H1 (cell line): ENCODE measurements at regions not wholly inside any gene's neighbourhood (a gene's known extent, or its start where the extent isn't known, plus 50 kb on each side); places are given as distances from the start of the nearest gene placed in this dataset.

Experiments used
- CTCF ChIA-PET: fragments of 300-600 bp; sonication (Branson Sonifier 250); formaldehyde crosslinking; loops from one replicate; lab custom pipeline; 2021; ENCODE audit not compliant: partially characterized antibody; lab: Charles Lee
- POLR2A ChIA-PET: fragments of 300-600 bp; sonication (Branson Sonifier 250); formaldehyde crosslinking; loops from one replicate; lab custom pipeline; 2021; ENCODE audit warnings: inconsistent platforms; ENCODE audit not compliant: partially characterized antibody; lab: Charles Lee
- DNase-seq, 2 experiments: peaks; one replicate each; pipeline versions ENCODE4 v3.0.0 to v3.0.0-alpha.2; 2010 to 2022; ENCODE audit warnings: low spot score in 2 of 2, low read depth in 1 of 2, mixed read lengths in 1 of 2
- FAIRE-seq: peaks from 2 replicates; lab custom pipeline; 2011; peaks lifted over from hg19 to GRCh38; lab: Jason Lieb, UNC
- H2AFZ ChIP-seq: 2 replicates; pipeline ENCODE4 v1.8.1; 2012; ENCODE audit warnings: low read length, inconsistent platforms
- H2AK5ac ChIP-seq: 2 replicates; pipeline ENCODE4 v1.6.1; 2013; ENCODE audit warnings: low read depth, low read length
- H2BK120ac ChIP-seq: replicated peaks from 2 replicates; pipeline ENCODE3; 2013; ENCODE audit warnings: low read depth, low read length, inconsistent platforms
- H2BK12ac ChIP-seq: 2 replicates; pipeline ENCODE4 v1.6.1; 2013; ENCODE audit warnings: low read depth, low read length
- H2BK15ac ChIP-seq: 2 replicates; pipeline ENCODE4 v1.6.1; 2013; ENCODE audit warnings: low read length
- H2BK20ac ChIP-seq: 2 replicates; pipeline ENCODE4 v1.6.1; 2013; ENCODE audit warnings: low read length
- H2BK5ac ChIP-seq: 2 replicates; pipeline ENCODE4 v1.6.1; 2013; ENCODE audit warnings: low read depth, low read length
- H3K14ac ChIP-seq: 2 replicates; pipeline ENCODE4 v1.6.1; 2013; ENCODE audit warnings: inconsistent platforms; ENCODE audit not compliant: insufficient read length
- H3K18ac ChIP-seq: 2 replicates; pipeline ENCODE4 v1.6.1; 2013; ENCODE audit warnings: low read length; ENCODE audit errors: extremely low read depth
- H3K23ac ChIP-seq: 2 replicates; pipeline ENCODE4 v1.6.1; 2013; ENCODE audit warnings: inconsistent platforms; ENCODE audit not compliant: insufficient read length
- H3K23me2 ChIP-seq: 2 replicates; pipeline ENCODE4 v1.6.1; 2013; ENCODE audit warnings: low read depth, low read length
- H3K27ac ChIP-seq: 2 replicates; pipeline ENCODE4 v1.6.1; 2011; ENCODE audit warnings: low read depth, low read length, inconsistent platforms
- H3K27me3 ChIP-seq, 4 experiments: replicated peaks in 1 of 4; 1 replicate in 1 of 4; 2 replicates in 3 of 4; pipeline versions ENCODE4 v1.6.1 to v1.8.1; 2011 to 2013; ENCODE audit warnings: low read length in 3 of 4, mild to moderate bottlenecking in 3 of 4, inconsistent platforms in 2 of 4, mixed read lengths in 2 of 4, moderate library complexity in 1 of 4; ENCODE audit not compliant: control insufficient read depth in 3 of 4, insufficient read depth in 3 of 4; ENCODE audit errors: extremely low read depth in 1 of 4
- H3K36me3 ChIP-seq, 4 experiments: 2 replicates each; pipeline versions ENCODE4 v1.6.1 to v1.8.1; 2011 to 2013; ENCODE audit warnings: mild to moderate bottlenecking in 4 of 4, low read length in 3 of 4, moderate library complexity in 2 of 4, control low read depth in 1 of 4, inconsistent platforms in 1 of 4; ENCODE audit not compliant: insufficient read depth in 4 of 4, control insufficient read depth in 2 of 4
- H3K4ac ChIP-seq: replicated peaks from 2 replicates; pipeline ENCODE3; 2013; ENCODE audit warnings: low read length, low read depth, mixed read lengths, inconsistent platforms; ENCODE audit not compliant: insufficient read length
- H3K4me1 ChIP-seq, 4 experiments: replicated peaks in 1 of 4; 1 replicate in 1 of 4; 2 replicates in 3 of 4; pipeline versions ENCODE4 v1.6.1 to v1.8.1; 2011 to 2013; ENCODE audit warnings: low read length in 3 of 4, inconsistent platforms in 2 of 4, mixed read lengths in 1 of 4; ENCODE audit not compliant: insufficient read depth in 4 of 4, control insufficient read depth in 3 of 4
- H3K4me2 ChIP-seq, 2 experiments: 2 replicates each; pipeline versions ENCODE4 v1.6.1 to v1.8.1; 2011 to 2013; ENCODE audit warnings: low read depth in 2 of 2, low read length in 2 of 2, control low read depth in 1 of 2, inconsistent platforms in 1 of 2, mild to moderate bottlenecking in 1 of 2; ENCODE audit not compliant: insufficient read depth in 1 of 2
- H3K4me3 ChIP-seq, 4 experiments: fragments of 200-600, 300-600 bp in 1 of 4; sonication (generic), shearing (Covaris generic), sonication (Bioruptor Twin) in 1 of 4; 2 replicates each; pipeline versions ENCODE4 v1.5.1 to v1.8.1; 2011 to 2016; ENCODE audit warnings: low read length in 4 of 4, low read depth in 3 of 4, control low read depth in 2 of 4, inconsistent platforms in 2 of 4, mild to moderate bottlenecking in 2 of 4, mixed read lengths in 1 of 4, moderate library complexity in 1 of 4; ENCODE audit not compliant: insufficient read depth in 2 of 4; ENCODE audit errors: extremely low read depth in 1 of 4
- H3K56ac ChIP-seq: replicated peaks from 2 replicates; pipeline ENCODE3; 2013; ENCODE audit warnings: low read depth, mild to moderate bottlenecking, mixed read lengths, low read length, inconsistent platforms; ENCODE audit not compliant: insufficient read length
- H3K79me1 ChIP-seq: 2 replicates; pipeline ENCODE4 v1.6.1; 2013; ENCODE audit warnings: low read depth, low read length, control low read depth
- H3K79me2 ChIP-seq, 2 experiments: 2 replicates each; pipeline versions ENCODE4 v1.6.1 to v1.8.1; 2012 to 2013; ENCODE audit warnings: low read length in 2 of 2, mild to moderate bottlenecking in 2 of 2, inconsistent platforms in 1 of 2; ENCODE audit not compliant: insufficient read depth in 2 of 2, control insufficient read depth in 1 of 2
- H3K9ac ChIP-seq, 4 experiments: replicated peaks in 1 of 4; 1 replicate in 1 of 4; 2 replicates in 3 of 4; pipeline versions ENCODE4 v1.6.1 to v1.8.1; 2011 to 2013; ENCODE audit warnings: low read depth in 3 of 4, low read length in 3 of 4, control low read depth in 2 of 4, mild to moderate bottlenecking in 2 of 4, moderate library complexity in 2 of 4, inconsistent platforms in 1 of 4; ENCODE audit errors: extremely low read depth in 1 of 4
- H3K9me3 ChIP-seq, 2 experiments: 2 replicates each; pipeline versions ENCODE4 v1.6.1 to v1.8.1; 2012 to 2013; ENCODE audit warnings: mild to moderate bottlenecking in 2 of 2, moderate library complexity in 2 of 2, control low read depth in 1 of 2, inconsistent platforms in 1 of 2, low read depth in 1 of 2, low read length in 1 of 2, mixed read lengths in 1 of 2; ENCODE audit not compliant: insufficient read depth in 2 of 2
- H4K20me1 ChIP-seq, 2 experiments: replicated peaks in 1 of 2; 2 replicates each; pipeline versions ENCODE3 to v1.8.1; 2011 to 2013; ENCODE audit warnings: inconsistent platforms in 2 of 2, low read length in 2 of 2, mild to moderate bottlenecking in 1 of 2; ENCODE audit not compliant: insufficient read depth in 2 of 2, control insufficient read depth in 1 of 2
- H4K5ac ChIP-seq: 2 replicates; pipeline ENCODE4 v1.6.1; 2013; ENCODE audit warnings: low read length, low read depth, mixed read lengths, inconsistent platforms; ENCODE audit not compliant: insufficient read length
- H4K8ac ChIP-seq: 2 replicates; pipeline ENCODE4 v1.8.0; 2013; ENCODE audit warnings: mild to moderate bottlenecking, moderate library complexity, low read length, inconsistent platforms; ENCODE audit not compliant: insufficient read depth; ENCODE audit errors: extremely low read depth
- H4K91ac ChIP-seq: replicated peaks from 2 replicates; pipeline ENCODE3; 2013; ENCODE audit warnings: low read length, mixed read lengths, inconsistent platforms; ENCODE audit not compliant: insufficient read length
- CBX8 ChIP-seq: fragments of 300-800, 300-1000 bp; sonication (generic); IDR thresholded peaks from 2 replicates; pipeline ENCODE4 v1.7.1; 2016; ENCODE audit warnings: low read depth, low read length, borderline replicate concordance
- GTF2F1 ChIP-seq: IDR thresholded peaks from 2 replicates; pipeline ENCODE4 v1.6.1; 2012; ENCODE audit warnings: low read depth, low read length, improper control_type of control experiment, borderline replicate concordance
- KDM5A ChIP-seq: fragments of 200-600 bp; IDR thresholded peaks from 2 replicates; pipeline ENCODE4 v1.7.1; 2012; ENCODE audit warnings: mild to moderate bottlenecking, low read length, inconsistent platforms, mixed read lengths
- MAFK ChIP-seq: IDR thresholded peaks from 2 replicates; pipeline ENCODE4 v1.6.1; 2012; ENCODE audit warnings: low read depth, mild to moderate bottlenecking, improper control_type of control experiment, low read length
- PHF8 ChIP-seq: fragments of 200-600 bp; sonication (generic); conservative IDR thresholded peaks from 2 replicates; pipeline ENCODE4 v1.7.1; 2012; ENCODE audit warnings: low read depth, mild to moderate bottlenecking, inconsistent platforms, low read length, moderate library complexity
- RBBP5 ChIP-seq: IDR thresholded peaks from 2 replicates; pipeline ENCODE4 v1.7.1; 2012; ENCODE audit warnings: low read depth, mild to moderate bottlenecking, inconsistent platforms, low read length, moderate library complexity, borderline replicate concordance
- RNF2 ChIP-seq: fragments of 200-900, 300-1000 bp; sonication (generic); IDR thresholded peaks from 2 replicates; pipeline ENCODE4 v1.7.1; 2016; ENCODE audit warnings: borderline replicate concordance, low read depth, mild to moderate bottlenecking, antibody characterized with exemption, low read length; ENCODE audit not compliant: poor library complexity, severe bottlenecking; ENCODE audit errors: missing control alignments
- USF2 ChIP-seq: IDR thresholded peaks from 2 replicates; pipeline ENCODE4 v1.6.1; 2011; ENCODE audit warnings: low read length, improper control_type of control experiment
- WGBS, 2 experiments: shearing (Covaris generic) in 1 of 2; methylation state at CpG; one replicate each; pipeline versions ENCODE4 v1.1.6 to v1.1.7; 2013 to 2015; ENCODE audit warnings: low lambda C conversion rate in 2 of 2, mixed read lengths in 2 of 2, inconsistent platforms in 1 of 2, low coverage in 1 of 2, missing lambda C conversion rate in 1 of 2; ENCODE audit not compliant: insufficient replicate concordance in 2 of 2, insufficient coverage in 1 of 2, insufficient read length in 1 of 2; ENCODE audit errors: extremely low coverage in 1 of 2, missing lambda C conversion rate in 1 of 2; 5-methylcytosine and 5-hydroxymethylcytosine counted together

- no peak for TF ChIP-seq RBBP5
- TF ChIP-seq RNF2, result no peak
- TF ChIP-seq MAFK, result no peak
- TF ChIP-seq GTF2F1, result no peak
- TF ChIP-seq PHF8, result no peak
- TF ChIP-seq USF2, result no peak
- no peak for TF ChIP-seq CBX8
- no peak for TF ChIP-seq KDM5A
- H3K79me2 ChIP-seq, result no peaks in the 10 kb centered on the region
Measured at GRCh38 chr7:10266976-10267375, 706.7 kb upstream of the PHF14 start.

More at GRCh38 chr7:10266976-10267375, 706.7 kb upstream of the PHF14 start:
- Histone ChIP-seq H3K27ac (no peak overlapping the region), H3K36me3 (no peaks in the 10 kb centered on the region), H3K9ac (no peak overlapping the region), H2BK12ac (no peak overlapping the region), H2BK120ac (no peak overlapping the region), H4K5ac (no peak overlapping the region), H3K4ac (no peak overlapping the region), H2BK20ac (no peak overlapping the region), H4K91ac (no peak overlapping the region), H2AK5ac (no peak overlapping the region), H3K79me1 (no peaks in the 10 kb centered on the region), H3K56ac (peak overlapping the region; percentile 39), H3K27me3 (no peaks in the 10 kb centered on the region), H3K9me3 (peaks cover 0 to 3% of the 10 kb centered on the region in 2 experiments; a peak in 1 of 4 replicates), H2BK15ac (no peak overlapping the region), H3K4me1 (no peaks in the 10 kb centered on the region), H2AFZ (no peak overlapping the region), H3K14ac (no peak overlapping the region), H4K8ac (no peak overlapping the region), H3K18ac (no peak overlapping the region), H3K23me2 (no peaks in the 10 kb centered on the region), H3K23ac (no peak overlapping the region), H3K4me2 (no peak overlapping the region), H4K20me1 (no peaks in the 10 kb centered on the region), H3K4me3 (no peak overlapping the region), H2BK5ac (no peak overlapping the region)
- FAIRE-seq (no peak), DNase-seq (no peak)
- 97% methylated on average over 2 of the region's 2 CpGs; no CpG with 5 or more reads in 1 of the 2 experiments for WGBS, 2 experiments
- POLR2A ChIA-PET, result no interaction called here
- CTCF ChIA-PET, result no interaction called here
